ENCODE measurements at regions not wholly inside any gene's neighbourhood (a gene's known extent, or its start where the extent isn't known, plus 50 kb on each side); places are given as distances from the start of the nearest gene placed in this dataset.

DNA sequence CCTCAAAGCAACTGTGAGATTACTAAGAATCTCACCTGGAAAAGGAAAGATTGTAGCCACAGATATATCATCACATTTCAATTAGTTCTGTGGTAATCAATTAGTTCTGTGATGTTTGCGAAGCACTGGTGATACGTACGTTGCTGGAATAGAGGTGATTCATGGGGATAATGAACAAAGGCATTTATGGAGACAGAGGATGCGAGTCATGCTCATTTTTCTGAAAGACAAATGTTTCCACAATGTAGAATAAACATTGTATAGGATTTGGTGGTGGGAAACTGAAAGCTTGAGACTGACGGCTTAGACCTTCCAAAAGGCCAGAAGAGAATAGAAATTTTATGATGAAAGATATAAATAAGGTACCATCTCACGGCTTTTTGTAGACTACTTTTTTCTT, 507.3 kb upstream of the TYRP1 start:
- no peak overlapping the region for H3K18ac ChIP-seq (ENCODE audit: low read depth, low read length)
- no CpG with 5 or more reads among the region's 6 CpGs for WGBS, 2 experiments (ENCODE audit: extremely low coverage in 2 of 2, insufficient read length in 1 of 2)
- H3K4ac ChIP-seq (ENCODE audit: low read depth, low read length) = no peak overlapping the region
- no peak overlapping the region for H4K91ac ChIP-seq (ENCODE audit: insufficient read depth, low read depth, low read length)
- H3K27me3 ChIP-seq (ENCODE audit: control insufficient read depth, insufficient read depth, low read length) = no peaks in the 10 kb centered on the region
- H3K27ac ChIP-seq (ENCODE audit: insufficient read depth, low read length) = no peak overlapping the region
- H3K14ac ChIP-seq (replicated peaks; ENCODE audit: low read depth, low read length) = no peak overlapping the region
- dilution Hi-C loops (cut with HindIII; ENCODE audit: low sequenced_read_pairs, unreplicated experiment) (no loop called here), intact Hi-C loops (cut with micrococcal nuclease) (no loop called here), in situ Hi-C loops (cut with MboI; ENCODE audit: low sequenced_read_pairs) (no loop called here)
- no peaks in the 10 kb centered on the region for H3K4me1 ChIP-seq (ENCODE audit: control insufficient read depth, insufficient read depth, low read length)
- BruUV-seq (replicated peaks) = no TSS peak
- H4K20me1 ChIP-seq (ENCODE audit: insufficient read depth, low read length) = no peaks in the 10 kb centered on the region
- H4K5ac ChIP-seq (ENCODE audit: low read depth, low read length) = no peak overlapping the region
- no peak overlapping the region for H3K9ac ChIP-seq (ENCODE audit: low read depth, low read length)
- H2AFZ ChIP-seq (replicated peaks; ENCODE audit: low read length, poor library complexity) = no peak overlapping the region
- no peak overlapping the region for H3K4me2 ChIP-seq (ENCODE audit: low read depth, low read length)
- H3K9me3 ChIP-seq (ENCODE audit: control insufficient read depth, insufficient read depth, low read length) = no peaks in the 10 kb centered on the region; the same call in 1 of the 2 replicates
- H3K9me1 ChIP-seq (ENCODE audit: insufficient read depth, low read length) = no peaks in the 10 kb centered on the region
- no peak overlapping the region for H2BK120ac ChIP-seq (ENCODE audit: low read depth, low read length)
- no peak overlapping the region for H3K23ac ChIP-seq (ENCODE audit: low read depth, low read length)
- DNase-seq = no peak
- H3K36me3 ChIP-seq (ENCODE audit: control insufficient read depth, insufficient read depth, low read length) = no peaks in the 10 kb centered on the region
- H2AK5ac ChIP-seq (ENCODE audit: low read depth, low read length) = no peak overlapping the region
- no peak overlapping the region for H2BK5ac ChIP-seq (ENCODE audit: low read depth, low read length, poor library complexity, severe bottlenecking)
- H3K4me3 ChIP-seq (ENCODE audit: insufficient read depth, low read depth, low read length) = no peak overlapping the region
- TF ChIP-seq CHD1 (IDR thresholded peaks at IDR 0.05; ENCODE audit: low read depth, low read length) (no peak), MAFK (IDR thresholded peaks at IDR 0.05; ENCODE audit: low read depth, low read length) (no peak), BHLHE40 (IDR thresholded peaks at IDR 0.05; ENCODE audit: low read depth, low read length) (no peak), FOS (IDR thresholded peaks at IDR 0.05; ENCODE audit: low read depth, low read length) (no peak), CEBPB (IDR thresholded peaks at IDR 0.05; ENCODE audit: low read depth, low read length) (no peak)
- H3K56ac ChIP-seq (ENCODE audit: extremely low read depth, insufficient read depth, low read length) = no peak overlapping the region
- no peak overlapping the region for H4K8ac ChIP-seq (ENCODE audit: low read depth in 2 of 2, low read length in 2 of 2)
- H2BK15ac ChIP-seq (ENCODE audit: low read depth, low read length) = no peak overlapping the region
- ChIA-PET POLR2A (ENCODE audit: unreplicated experiment) (no interaction called here), CTCF (no interaction called here)
- no peak overlapping the region for H2AK9ac ChIP-seq (replicated peaks; ENCODE audit: low read depth, low read length, poor library complexity)
- ATAC-seq (ENCODE audit: low read depth) = no peak
- no peaks in the 10 kb centered on the region for H3K79me1 ChIP-seq (ENCODE audit: low read depth in 1 of 2, low read length in 2 of 2)
- no peak overlapping the region for H2BK20ac ChIP-seq (ENCODE audit: low read depth, low read length)

All from IMR-90 (cell line).